GM23338 (cell line): ENCODE measurements at regions not wholly inside any gene's neighbourhood (a gene's known extent, or its start where the extent isn't known, plus 50 kb on each side); places are given as distances from the start of the nearest gene placed in this dataset.

Experiments used
- ATAC-seq: fragments of 200-7000 bp; cut with Tn5 transposase; 3 replicates; pipeline ENCODE4 v1.9.1; 2020
- DNase-seq: peaks from one replicate; pipeline ENCODE4 v3.0.0-alpha.2; 2015; ENCODE audit warnings: low spot score
- H2AFZ ChIP-seq: fragments of 200-600 bp; sonication (generic); 2 replicates; pipeline ENCODE4 v1.8.0; 2016; ENCODE audit warnings: antibody characterized with exemption, mild to moderate bottlenecking, moderate library complexity
- H3F3A ChIP-seq: fragments of 200-600 bp; sonication (generic); replicated peaks from 2 replicates; pipeline ENCODE4 v1.8.0; 2017; ENCODE audit warnings: antibody characterized with exemption, mixed run types, low read depth
- H3K27ac ChIP-seq: fragments of 200-600 bp; sonication (generic); 2 replicates; pipeline ENCODE4 v1.6.1; 2016; ENCODE audit warnings: low read depth
- H3K27me3 ChIP-seq: fragments of 200-600 bp; sonication (generic); 2 replicates; pipeline ENCODE4 v1.8.0; 2016; ENCODE audit warnings: mild to moderate bottlenecking, mixed run types, moderate library complexity; ENCODE audit not compliant: insufficient read depth
- H3K36me3 ChIP-seq: fragments of 200-600 bp; sonication (generic); 2 replicates; pipeline ENCODE4 v1.8.0; 2016; ENCODE audit warnings: mild to moderate bottlenecking; ENCODE audit not compliant: insufficient read depth
- H3K4me1 ChIP-seq: fragments of 200-600 bp; sonication (generic); 2 replicates; pipeline ENCODE4 v1.8.0; 2016; ENCODE audit warnings: mild to moderate bottlenecking, moderate library complexity; ENCODE audit not compliant: insufficient read depth
- H3K4me2 ChIP-seq: fragments of 200-600 bp; sonication (generic); 2 replicates; pipeline ENCODE4 v1.7.1; 2017; ENCODE audit warnings: mixed run types
- H3K4me3 ChIP-seq: fragments of 200-600 bp; sonication (generic); 2 replicates; pipeline ENCODE4 v1.6.1; 2016; ENCODE audit warnings: mixed run types
- H3K79me2 ChIP-seq: fragments of 200-600 bp; sonication (generic); replicated peaks from 2 replicates; pipeline ENCODE4 v1.8.0; 2017; ENCODE audit warnings: mild to moderate bottlenecking; ENCODE audit not compliant: insufficient read depth
- H3K9me2 ChIP-seq: fragments of 200-600 bp; sonication (generic); 2 replicates; pipeline ENCODE4 v1.8.0; 2017; ENCODE audit not compliant: insufficient read depth
- H4K20me1 ChIP-seq: fragments of 200-600 bp; sonication (generic); replicated peaks from 2 replicates; pipeline ENCODE4 v1.8.0; 2017; ENCODE audit warnings: mild to moderate bottlenecking; ENCODE audit not compliant: insufficient read depth
- H3K27ac Mint-ChIP-seq: 2 replicates; pipeline ENCODE4 v1.8.0; 2020; ENCODE audit warnings: inconsistent platforms, mild to moderate bottlenecking, moderate library complexity, mixed read lengths
- H3K27me3 Mint-ChIP-seq: 3 replicates; pipeline ENCODE4 v1.8.0; 2022; ENCODE audit warnings: low read depth, mild to moderate bottlenecking, moderate library complexity, mixed read lengths, inconsistent platforms; ENCODE audit not compliant: insufficient read depth, poor library complexity
- H3K36me3 Mint-ChIP-seq: 3 replicates; pipeline ENCODE4 v1.8.0; 2021; ENCODE audit warnings: low read depth, mild to moderate bottlenecking, inconsistent platforms, moderate library complexity, mixed read lengths
- H3K4me1 Mint-ChIP-seq: 3 replicates; pipeline ENCODE4 v1.8.0; 2020; ENCODE audit warnings: mild to moderate bottlenecking, inconsistent platforms, mixed read lengths
- H3K4me3 Mint-ChIP-seq: 3 replicates; pipeline ENCODE4 v1.8.0; 2021; ENCODE audit warnings: moderate library complexity, mild to moderate bottlenecking, inconsistent platforms, mixed read lengths
- H3K9me3 Mint-ChIP-seq: 3 replicates; pipeline ENCODE4 v1.8.0; 2020; ENCODE audit warnings: moderate library complexity, mild to moderate bottlenecking, inconsistent platforms, mixed read lengths
- CREB1 ChIP-seq: fragments of 250-450 bp; sonication (Bioruptor Pico); IDR thresholded peaks from 2 replicates; pipeline ENCODE4 v1.5.0; 2020; ENCODE audit warnings: low read depth, mild to moderate bottlenecking, moderate library complexity
- CTCF ChIP-seq, 2 experiments: fragments of 200-600 bp in 1 of 2; sonication (generic) in 1 of 2; conservative IDR thresholded peaks; 2 replicates each; pipeline versions ENCODE4 v1.5.1 to v1.6.1; 2016 to 2017; ENCODE audit warnings: antibody characterized with exemption in 2 of 2, low read depth in 2 of 2, mild to moderate bottlenecking in 2 of 2, moderate library complexity in 1 of 2
- EZH2phosphoT487 ChIP-seq: fragments of 200-600 bp; sonication (generic); IDR thresholded peaks from one replicate; pipeline ENCODE4 v1.8.1; 2018; ENCODE audit warnings: antibody characterized with exemption; ENCODE audit not compliant: unreplicated experiment
- JUNB ChIP-seq: IDR thresholded peaks from one replicate; pipeline ENCODE4 v1.6.1; 2016; ENCODE audit warnings: antibody characterized with exemption; ENCODE audit not compliant: unreplicated experiment
- NANOG ChIP-seq: IDR thresholded peaks from 2 replicates; pipeline ENCODE4 v1.6.1; 2016; ENCODE audit warnings: antibody characterized with exemption, borderline replicate concordance
- REST ChIP-seq: IDR thresholded peaks from one replicate; pipeline ENCODE4 v1.6.1; 2018; ENCODE audit warnings: antibody characterized with exemption; ENCODE audit not compliant: unreplicated experiment
- ZNF114 ChIP-seq: fragments of 250-450 bp; sonication (Bioruptor Pico); IDR thresholded peaks from 2 replicates; pipeline ENCODE4 v1.5.0; 2020; ENCODE audit warnings: mild to moderate bottlenecking, moderate library complexity
- ZNF331 ChIP-seq: fragments of 250-450 bp; sonication (Bioruptor Pico); IDR thresholded peaks from 2 replicates; pipeline ENCODE4 v1.5.0; 2020; ENCODE audit warnings: low read depth, mild to moderate bottlenecking, moderate library complexity
- TF ChIP-seq, protein P1 (sequence below): IDR thresholded peaks from 2 replicates; pipeline ENCODE4 v1.6.1; 2016; ENCODE audit warnings: antibody characterized with exemption

DNA sequence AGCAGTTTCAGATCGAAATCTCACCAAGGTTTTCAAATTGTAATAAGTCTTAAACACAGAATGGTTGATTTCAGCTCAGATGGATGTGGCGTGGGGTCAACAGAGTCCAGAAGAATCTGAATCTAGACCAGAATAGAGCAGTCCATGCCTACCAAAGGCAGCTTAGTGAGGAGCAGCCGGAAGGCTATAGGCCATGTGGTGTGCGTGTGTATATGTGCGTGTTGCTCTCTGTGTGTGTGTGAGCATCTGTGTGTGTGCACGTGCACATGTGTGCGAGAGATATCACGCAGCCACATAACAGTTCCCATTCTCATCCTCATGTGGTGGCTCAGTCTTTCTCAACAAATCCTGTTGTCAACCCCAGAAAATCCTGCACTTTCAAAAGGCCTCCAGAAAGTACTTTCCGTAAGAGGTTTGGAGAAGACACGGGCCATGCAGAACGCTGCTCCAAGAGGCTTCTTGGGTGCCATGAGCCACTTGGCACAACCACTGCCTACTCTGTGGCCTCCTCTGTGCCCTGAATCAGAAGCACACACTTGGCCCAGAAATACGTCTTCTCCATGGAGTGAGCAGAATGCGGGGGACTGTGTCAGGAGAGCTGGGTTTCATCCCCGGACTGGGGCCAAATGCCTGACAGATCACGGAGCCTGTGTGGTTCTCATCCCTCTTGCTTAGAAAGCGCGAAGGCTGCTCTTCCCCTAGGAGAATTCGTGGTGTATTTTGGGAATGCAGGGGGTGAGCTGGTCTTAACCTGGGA is 67.3 kb downstream of the ACKR3 start (continued):
- TF ChIP-seq REST (no peak), JUNB (no peak), CTCF (conservative IDR thresholded peaks at IDR 0.05; ENCODE audit: low read depth in 2 of 2) (no peak), NANOG (no peak)

DNA sequence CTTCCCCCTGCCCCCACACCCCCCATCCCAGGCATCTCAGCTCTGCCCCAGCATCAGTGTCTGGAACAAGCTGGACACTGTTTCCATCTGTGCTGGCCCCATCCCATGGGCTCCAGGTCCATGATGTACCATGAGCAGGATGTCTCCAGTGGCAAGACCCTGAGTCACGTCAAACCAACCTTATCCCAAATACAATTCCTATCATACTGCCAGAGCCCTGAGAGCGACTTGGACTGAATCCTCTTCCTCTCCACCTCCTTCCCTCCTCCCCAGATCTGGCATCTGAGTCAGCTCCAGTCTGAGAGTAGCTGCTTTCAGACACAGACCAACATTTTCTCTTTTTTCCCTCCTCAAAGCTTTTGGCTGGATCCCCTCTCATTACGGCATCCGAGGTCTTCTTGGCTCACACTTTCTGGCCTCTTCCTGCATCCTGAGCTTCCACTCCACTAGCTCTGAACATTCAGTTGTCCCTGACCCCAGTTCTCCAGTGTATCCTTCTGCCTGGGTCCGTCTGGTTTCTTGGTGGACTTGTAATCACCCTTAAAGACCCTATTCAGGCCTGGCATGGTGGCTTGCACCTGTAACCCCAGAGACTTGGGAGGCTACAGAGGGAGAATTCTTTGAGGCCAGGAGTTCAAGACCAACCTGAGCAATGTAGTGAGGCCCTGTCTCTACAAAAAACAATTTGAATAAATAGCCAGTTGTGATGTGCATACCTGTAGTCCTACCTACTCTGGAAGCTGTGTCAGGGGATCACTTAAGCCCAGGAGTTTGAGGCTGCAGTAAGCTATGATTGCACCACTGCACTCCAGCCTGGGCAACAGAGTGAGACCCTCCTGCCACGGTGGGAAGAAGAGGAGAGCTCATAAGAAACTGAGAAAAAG is 68.3 kb downstream of the ACKR3 start:
- Mint-ChIP-seq H3K27me3 (peaks cover 11% of the 10 kb centered on the region), H3K27ac (no peak overlapping the region; the same call in 1 of the 2 replicates), H3K4me3 (no peak overlapping the region), H3K36me3 (peaks cover 4% of the 10 kb centered on the region; the same call in 1 of the 3 replicates), H3K9me3 (peaks cover 6% of the 10 kb centered on the region; the same call in 2 of the 3 replicates), H3K4me1 (peaks cover 8% of the 10 kb centered on the region)
- Histone ChIP-seq H3K4me2 (no peak overlapping the region), H3K27ac (no peak overlapping the region), H3F3A (no peaks in the 10 kb centered on the region), H4K20me1 (no peaks in the 10 kb centered on the region), H3K36me3 (no peaks in the 10 kb centered on the region), H2AFZ (no peak overlapping the region), H3K4me1 (no peaks in the 10 kb centered on the region), H3K27me3 (no peaks in the 10 kb centered on the region), H3K9me2 (no peaks in the 10 kb centered on the region), H3K4me3 (no peak overlapping the region), H3K79me2 (no peaks in the 10 kb centered on the region)
- ATAC-seq (no peak), DNase-seq (no peak)
- TF ChIP-seq REST, result no peak
- no peak for TF ChIP-seq ZNF331 (CRISPR knock-in tag)
- no peak for TF ChIP-seq JUNB
- TF ChIP-seq ZNF114 (CRISPR knock-in tag), result no peak
- TF ChIP-seq, protein P1, sequence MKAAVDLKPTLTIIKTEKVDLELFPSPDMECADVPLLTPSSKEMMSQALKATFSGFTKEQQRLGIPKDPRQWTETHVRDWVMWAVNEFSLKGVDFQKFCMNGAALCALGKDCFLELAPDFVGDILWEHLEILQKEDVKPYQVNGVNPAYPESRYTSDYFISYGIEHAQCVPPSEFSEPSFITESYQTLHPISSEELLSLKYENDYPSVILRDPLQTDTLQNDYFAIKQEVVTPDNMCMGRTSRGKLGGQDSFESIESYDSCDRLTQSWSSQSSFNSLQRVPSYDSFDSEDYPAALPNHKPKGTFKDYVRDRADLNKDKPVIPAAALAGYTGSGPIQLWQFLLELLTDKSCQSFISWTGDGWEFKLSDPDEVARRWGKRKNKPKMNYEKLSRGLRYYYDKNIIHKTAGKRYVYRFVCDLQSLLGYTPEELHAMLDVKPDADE, result no peak
- no peak for TF ChIP-seq EZH2phosphoT487
- no peak for TF ChIP-seq CREB1 (CRISPR knock-in tag)
